K562 (cell line): ENCODE measurements at regions not wholly inside any gene's neighbourhood (a gene's known extent, or its start where the extent isn't known, plus 50 kb on each side); places are given as distances from the start of the nearest gene placed in this dataset.

Source experiments
- ATAC-seq: fragments of 200-7000 bp; cut with Tn5 transposase; 3 replicates; pipeline ENCODE4 v1.9.1; 2020; ENCODE audit warnings: moderate library complexity
- BruUV-seq: library from RNA; stranded (reverse); fragments of 400-500 nt; replicated peaks from 2 replicates; lab custom pipeline; 2021; lab: Mats Ljungman, UMichigan
- CTCF ChIA-PET: fragments of 300-600 bp; formaldehyde crosslinking; extraction: SDS; loops from one replicate; lab custom pipeline; 2021; ENCODE audit warnings: low intra/inter-chr PET ratio; lab: Yijun Ruan, JAX
- POLR2A ChIA-PET: fragments of 300-600, 350-650 bp; sonication (Branson Sonifier 250); formaldehyde crosslinking; extraction: SDS; loops from one replicate; lab custom pipeline; 2021; ENCODE audit warnings: antibody characterized with exemption, inconsistent platforms; lab: Yijun Ruan, JAX
- DNase-seq, 4 experiments: peaks; one replicate each; pipeline versions ENCODE4 v3.0.0 to v3.0.0-alpha.2; 2011 to 2018; ENCODE audit warnings: low spot score in 3 of 4, mixed read lengths in 3 of 4; ENCODE audit errors: extremely low read depth in 1 of 4
- FAIRE-seq: peaks from 2 replicates; lab custom pipeline; 2011; peaks lifted over from hg19 to GRCh38; lab: Jason Lieb, UNC
- H2AFZ ChIP-seq: 2 replicates; pipeline ENCODE4 v1.6.0; 2011; ENCODE audit warnings: low read depth, low read length, control low read depth, inconsistent platforms
- H3K27ac ChIP-seq: fragments of 200-600 bp; 3 replicates; pipeline ENCODE4 v1.8.0; 2011; ENCODE audit warnings: low read depth, mild to moderate bottlenecking, control low read depth, inconsistent platforms, low read length, moderate library complexity, mixed read lengths; ENCODE audit errors: extremely low read depth
- H3K27me3 ChIP-seq, 2 experiments: fragments of 300-600 bp in 1 of 2; 2 replicates in 1 of 2; 3 replicates in 1 of 2; pipeline versions ENCODE4 v1.6.0 to v1.8.0; 2011; ENCODE audit warnings: inconsistent platforms in 2 of 2, low read length in 2 of 2, mild to moderate bottlenecking in 1 of 2, mixed read lengths in 1 of 2, moderate library complexity in 1 of 2; ENCODE audit not compliant: control insufficient read depth in 2 of 2, insufficient read depth in 2 of 2
- H3K36me3 ChIP-seq: fragments of 300-600 bp; 3 replicates; pipeline ENCODE4 v1.8.0; 2011; ENCODE audit warnings: mild to moderate bottlenecking, low read length, inconsistent platforms; ENCODE audit not compliant: control insufficient read depth, insufficient read depth
- H3K4me1 ChIP-seq, 2 experiments: fragments of 200-600 bp in 1 of 2; replicated peaks in 1 of 2; 2 replicates in 1 of 2; 3 replicates in 1 of 2; pipeline versions ENCODE4 v1.5.1 to v1.8.0; 2011; ENCODE audit warnings: inconsistent platforms in 2 of 2, low read length in 2 of 2, mild to moderate bottlenecking in 1 of 2, mixed read lengths in 1 of 2, moderate library complexity in 1 of 2; ENCODE audit not compliant: control insufficient read depth in 2 of 2, insufficient read depth in 2 of 2
- H3K4me2 ChIP-seq: 2 replicates; pipeline ENCODE4 v1.6.1; 2011; ENCODE audit warnings: low read length, control low read depth, inconsistent platforms, mixed read lengths; ENCODE audit not compliant: insufficient read depth
- H3K4me3 ChIP-seq: fragments of 200-600 bp; sonication (generic), shearing (Covaris generic); 2 replicates; pipeline ENCODE4 v1.5.1; 2016; ENCODE audit warnings: control low read depth, inconsistent platforms
- H3K79me2 ChIP-seq: fragments of 200-600 bp; 3 replicates; pipeline ENCODE4 v1.8.0; 2011; ENCODE audit warnings: low read length, inconsistent platforms; ENCODE audit not compliant: control insufficient read depth, insufficient read depth
- H3K9ac ChIP-seq, 2 experiments: 2 replicates each; pipeline versions ENCODE4 v1.6.0 to v1.6.1; 2011; ENCODE audit warnings: low read depth in 2 of 2, low read length in 2 of 2, control low read depth in 1 of 2, inconsistent platforms in 1 of 2, mild to moderate bottlenecking in 1 of 2, mixed read lengths in 1 of 2; ENCODE audit not compliant: insufficient read depth in 1 of 2
- H3K9me1 ChIP-seq: one replicate; pipeline ENCODE4 v1.6.0; 2011; ENCODE audit warnings: inconsistent platforms, mild to moderate bottlenecking, low read length, moderate library complexity; ENCODE audit not compliant: control insufficient read depth, insufficient read depth
- H3K9me3 ChIP-seq: replicated peaks from 2 replicates; pipeline ENCODE4 v1.5.1; 2011; ENCODE audit warnings: low read depth, low read length, inconsistent platforms; ENCODE audit not compliant: control insufficient read depth, insufficient read depth
- H4K20me1 ChIP-seq: replicated peaks from 2 replicates; pipeline ENCODE4 v1.6.1; 2011; ENCODE audit warnings: low read length, inconsistent platforms, mixed read lengths; ENCODE audit not compliant: control insufficient read depth, insufficient read depth
- KDM5B ChIP-seq: fragments of 200-600 bp; sonication (generic); IDR thresholded peaks from 2 replicates; pipeline ENCODE4 v1.6.1; 2012; ENCODE audit warnings: low read depth, mild to moderate bottlenecking, moderate library complexity, low read length, control low read depth, inconsistent platforms; ENCODE audit not compliant: insufficient replicate concordance
- NCOA1 ChIP-seq: fragments of 450-650 bp; IDR thresholded peaks from 2 replicates; pipeline ENCODE4 v1.6.1; 2016; ENCODE audit warnings: low read depth
- RB1 ChIP-seq: fragments of 450-650 bp; IDR thresholded peaks from 2 replicates; pipeline ENCODE4 v1.6.1; 2017; ENCODE audit warnings: low read depth, mild to moderate bottlenecking
- SREBF2 ChIP-seq: sonication (generic); formaldehyde crosslinking; IDR thresholded peaks from 2 replicates; pipeline ENCODE4 v1.4.0; 2020; ENCODE audit warnings: mild to moderate bottlenecking, missing genetic modification reagents
- ZKSCAN3 ChIP-seq: fragments of 250-450 bp; sonication (Bioruptor Pico); IDR thresholded peaks from 2 replicates; pipeline ENCODE4 v1.4.0; 2020
- ZNF217 ChIP-seq: sonication (generic); formaldehyde crosslinking; IDR thresholded peaks from 2 replicates; pipeline ENCODE4 v1.8.0; 2022; ENCODE audit warnings: mild to moderate bottlenecking, missing genetic modification reagents
- ZNF551 ChIP-seq: fragments of 250-450 bp; sonication (Bioruptor Pico); IDR thresholded peaks from 2 replicates; pipeline ENCODE4 v1.5.0; 2021; ENCODE audit warnings: mild to moderate bottlenecking, moderate library complexity
- ZNF695 ChIP-seq: fragments of 450-650 bp; formaldehyde crosslinking; IDR thresholded peaks from 2 replicates; pipeline ENCODE4 v1.4.0; 2020; ENCODE audit warnings: mild to moderate bottlenecking, moderate library complexity
- ZNF699 ChIP-seq: fragments of 250-450 bp; sonication (Bioruptor Pico); IDR thresholded peaks from 2 replicates; pipeline ENCODE4 v1.8.0; 2021; ENCODE audit warnings: mild to moderate bottlenecking, moderate library complexity; ENCODE audit not compliant: insufficient replicate concordance
- ZNF76 ChIP-seq: fragments of 250-450 bp; sonication (Bioruptor Pico); IDR thresholded peaks from 2 replicates; pipeline ENCODE4 v1.4.0; 2020; ENCODE audit warnings: mild to moderate bottlenecking, moderate library complexity, borderline replicate concordance
- in situ Hi-C: fragments of 300-500 bp; cut with MboI; formaldehyde crosslinking; loops from 4 replicates; pipeline ENCODE4 v1.15.0; 2018; ENCODE audit warnings: inconsistent platforms, mixed read lengths
- intact Hi-C: fragments of 100-400 bp; cut with micrococcal nuclease; formaldehyde crosslinking; loops from 2 replicates; pipeline ENCODE4 v1.14.2; 2022
- TF ChIP-seq, protein P1 (sequence below): fragments of 250-450 bp; sonication (Bioruptor Pico); IDR thresholded peaks from 2 replicates; pipeline ENCODE4 v1.5.0; 2021; ENCODE audit warnings: mild to moderate bottlenecking, moderate library complexity
- TF ChIP-seq, protein P2 (sequence below): fragments of 200-800 bp; sonication (Bioruptor generic); IDR thresholded peaks from 2 replicates; pipeline ENCODE4 v1.6.1; 2017; ENCODE audit warnings: missing genetic modification characterization, missing compliant biosample characterization

DNA sequence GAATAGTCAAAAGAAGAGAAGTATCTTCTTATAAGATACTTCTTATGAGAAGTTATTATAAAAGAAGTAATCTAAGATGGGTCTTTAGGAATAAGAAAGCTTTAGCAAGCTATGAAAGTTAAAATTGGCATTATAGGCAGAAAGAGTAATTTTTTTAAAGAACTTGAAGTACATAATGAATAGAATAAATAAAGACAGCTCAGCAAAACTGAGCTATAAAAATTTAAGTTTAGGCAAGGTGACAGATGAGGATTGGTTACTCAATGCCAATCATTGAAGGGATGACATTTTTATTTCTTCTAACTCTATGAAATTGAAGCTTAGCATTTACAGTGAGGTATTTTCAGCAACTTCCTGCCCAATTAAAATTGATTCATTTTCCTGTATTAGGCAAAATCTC is 966.8 kb downstream of the BRINP3 start:
- Histone ChIP-seq H3K9me1 (no peaks in the 10 kb centered on the region), H4K20me1 (no peaks in the 10 kb centered on the region), H3K36me3 (no peaks in the 10 kb centered on the region), H3K9me3 (no peaks in the 10 kb centered on the region; the same call in 1 of the 2 replicates), H3K4me2 (no peak overlapping the region), H3K4me3 (no peak overlapping the region), H3K79me2 (no peaks in the 10 kb centered on the region), H3K27me3 (no peaks in the 10 kb centered on the region), H2AFZ (no peak overlapping the region), H3K9ac (no peak overlapping the region), H3K4me1 (no peaks in the 10 kb centered on the region), H3K27ac (no peak overlapping the region)
- POLR2A ChIA-PET: no interaction called here
- DNase-seq (no peak), ATAC-seq (no peak), FAIRE-seq (no peak)
- no TSS peak for BruUV-seq
- CTCF ChIA-PET: no interaction called here
- TF ChIP-seq KDM5B: no peak
- no peak for TF ChIP-seq ZNF551 (CRISPR knock-in tag)
- TF ChIP-seq ZKSCAN3 (CRISPR knock-in tag): no peak
- TF ChIP-seq, protein P1, sequence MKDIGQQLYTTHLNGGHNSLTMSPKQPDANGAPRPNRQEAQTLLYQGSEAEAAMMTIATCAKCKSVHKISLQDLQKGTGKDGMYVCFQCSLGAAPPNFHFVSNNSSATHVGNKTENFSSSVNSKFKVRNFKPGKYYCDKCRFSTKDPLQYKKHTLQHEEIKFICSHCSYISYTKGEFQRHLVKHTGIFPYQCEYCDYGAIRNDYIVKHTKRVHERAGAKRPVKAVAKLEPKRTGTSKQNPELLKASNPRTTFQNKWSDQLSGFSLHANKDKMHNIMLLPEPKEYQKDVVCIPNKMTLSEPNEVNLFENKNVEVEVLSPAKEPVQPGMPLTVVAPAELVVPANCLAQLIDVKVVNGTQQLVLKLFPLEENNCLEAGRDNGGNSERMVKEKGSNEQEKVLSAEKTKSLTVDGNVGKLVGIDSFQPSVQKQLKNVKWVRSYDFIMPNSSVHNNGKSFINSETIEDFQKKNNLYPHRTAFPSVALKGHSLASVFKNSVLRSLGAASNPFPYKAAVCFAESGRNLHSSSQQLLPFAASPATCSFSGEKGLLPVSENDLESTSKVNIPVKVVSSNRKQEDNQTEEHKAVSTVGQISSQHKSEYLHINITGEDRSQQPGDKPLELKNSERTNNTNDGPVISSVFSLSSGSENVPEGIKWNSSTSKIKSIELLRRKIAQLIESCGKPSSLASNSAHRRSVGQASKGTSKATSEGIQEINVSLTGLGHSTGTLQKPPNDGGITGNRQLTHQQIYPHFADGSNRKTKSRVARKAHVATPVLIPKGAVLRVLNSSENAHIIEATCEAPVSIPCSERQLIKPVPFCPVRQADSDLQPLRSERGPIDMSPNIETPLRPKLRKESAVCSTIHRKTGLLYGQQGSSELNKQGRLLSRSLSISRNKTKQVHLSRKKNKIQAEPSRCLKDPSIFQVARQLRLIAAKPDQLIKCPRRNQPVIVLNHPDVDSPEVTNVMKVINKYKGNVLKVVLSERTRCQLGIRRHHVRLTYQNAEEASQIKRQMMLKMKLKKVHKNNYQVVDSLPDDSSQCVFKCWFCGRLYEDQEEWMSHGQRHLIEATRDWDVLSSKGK (CRISPR knock-in tag): no peak
- TF ChIP-seq SREBF2 (CRISPR knock-in tag): no peak
- TF ChIP-seq NCOA1: no peak
- TF ChIP-seq ZNF217: no peak
- no peak for TF ChIP-seq ZNF76 (CRISPR knock-in tag)
- no peak for TF ChIP-seq ZNF695 (CRISPR knock-in tag)
- TF ChIP-seq RB1: no peak
- TF ChIP-seq, protein P2, sequence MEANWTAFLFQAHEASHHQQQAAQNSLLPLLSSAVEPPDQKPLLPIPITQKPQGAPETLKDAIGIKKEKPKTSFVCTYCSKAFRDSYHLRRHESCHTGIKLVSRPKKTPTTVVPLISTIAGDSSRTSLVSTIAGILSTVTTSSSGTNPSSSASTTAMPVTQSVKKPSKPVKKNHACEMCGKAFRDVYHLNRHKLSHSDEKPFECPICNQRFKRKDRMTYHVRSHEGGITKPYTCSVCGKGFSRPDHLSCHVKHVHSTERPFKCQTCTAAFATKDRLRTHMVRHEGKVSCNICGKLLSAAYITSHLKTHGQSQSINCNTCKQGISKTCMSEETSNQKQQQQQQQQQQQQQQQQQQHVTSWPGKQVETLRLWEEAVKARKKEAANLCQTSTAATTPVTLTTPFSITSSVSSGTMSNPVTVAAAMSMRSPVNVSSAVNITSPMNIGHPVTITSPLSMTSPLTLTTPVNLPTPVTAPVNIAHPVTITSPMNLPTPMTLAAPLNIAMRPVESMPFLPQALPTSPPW: no peak
- no peak for TF ChIP-seq ZNF699 (CRISPR knock-in tag)
- intact Hi-C loops: no loop called here
- in situ Hi-C loops: no loop called here
